Osteocyte (in vitro differentiated cells): ENCODE measurements at regions not wholly inside any gene's neighbourhood (a gene's known extent, or its start where the extent isn't known, plus 50 kb on each side); places are given as distances from the start of the nearest gene placed in this dataset.

Experiments
- DNase-seq: peaks from one replicate; pipeline ENCODE4 v3.0.0; 2021; ENCODE audit warnings: mixed read lengths; ENCODE audit not compliant: unreplicated experiment; ENCODE audit errors: extremely low spot score
- H3K27ac Mint-ChIP-seq: one replicate; pipeline ENCODE4 v1.8.0; 2021; ENCODE audit warnings: mild to moderate bottlenecking, mixed read lengths; ENCODE audit not compliant: unreplicated experiment
- H3K27me3 Mint-ChIP-seq: one replicate; pipeline ENCODE4 v1.8.0; 2021; ENCODE audit warnings: mixed read lengths; ENCODE audit not compliant: unreplicated experiment
- H3K36me3 Mint-ChIP-seq: one replicate; pipeline ENCODE4 v1.8.0; 2021; ENCODE audit warnings: mixed read lengths; ENCODE audit not compliant: unreplicated experiment
- H3K4me1 Mint-ChIP-seq: one replicate; pipeline ENCODE4 v1.8.0; 2021; ENCODE audit warnings: mixed read lengths; ENCODE audit not compliant: unreplicated experiment
- H3K4me3 Mint-ChIP-seq: one replicate; pipeline ENCODE4 v1.8.0; 2021; ENCODE audit warnings: mild to moderate bottlenecking, moderate library complexity, mixed read lengths; ENCODE audit not compliant: unreplicated experiment
- H3K9me3 Mint-ChIP-seq: one replicate; pipeline ENCODE4 v1.8.0; 2021; ENCODE audit warnings: mixed read lengths; ENCODE audit not compliant: unreplicated experiment
- CTCF ChIP-seq: fragments of 200-600 bp; sonication (generic); IDR thresholded peaks from 2 replicates; pipeline ENCODE4 v1.5.0; 2021; ENCODE audit warnings: antibody characterized with exemption, mild to moderate bottlenecking, moderate library complexity

- Mint-ChIP-seq H3K27ac (peak overlapping the region; percentile 31), H3K4me1 (peaks cover 22% of the 10 kb centered on the region), H3K4me3 (no peak overlapping the region), H3K27me3 (no peaks in the 10 kb centered on the region), H3K9me3 (no peaks in the 10 kb centered on the region), H3K36me3 (no peaks in the 10 kb centered on the region)
- TF ChIP-seq CTCF: no peak
- DNase-seq: peak; percentile 76
Observed at GRCh38 chr1:29632806-29633615, 396.7 kb downstream of the PTPRU start.

- Mint-ChIP-seq H3K4me3 (no peak overlapping the region), H3K27me3 (no peaks in the 10 kb centered on the region), H3K27ac (no peak overlapping the region), H3K4me1 (peaks cover 22% of the 10 kb centered on the region), H3K36me3 (no peaks in the 10 kb centered on the region), H3K9me3 (no peaks in the 10 kb centered on the region)
- peak; percentile 77 for DNase-seq
- TF ChIP-seq CTCF: no peak
Observed at GRCh38 chr1:29631836-29632805, 395.8 kb downstream of the PTPRU start.

- no peak for TF ChIP-seq CTCF
- H3K27me3 Mint-ChIP-seq: no peaks in the 10 kb centered on the region
- no peak overlapping the region for H3K4me3 Mint-ChIP-seq
- DNase-seq: peak; percentile 27
- H3K9me3 Mint-ChIP-seq: no peaks in the 10 kb centered on the region
- H3K4me1 Mint-ChIP-seq: peaks cover 22% of the 10 kb centered on the region
- H3K36me3 Mint-ChIP-seq: no peaks in the 10 kb centered on the region
- H3K27ac Mint-ChIP-seq: no peak overlapping the region
Observed at GRCh38 chr1:29631361-29631760, 395.0 kb downstream of the PTPRU start.

- Mint-ChIP-seq H3K27ac (no peak overlapping the region), H3K4me1 (peaks cover 22% of the 10 kb centered on the region), H3K9me3 (no peaks in the 10 kb centered on the region), H3K27me3 (no peaks in the 10 kb centered on the region), H3K36me3 (no peaks in the 10 kb centered on the region), H3K4me3 (no peak overlapping the region)
- DNase-seq: peak; percentile 10
- TF ChIP-seq CTCF: no peak
Observed at GRCh38 chr1:29630756-29631155, 394.4 kb downstream of the PTPRU start.
